ENCODE measurements at regions not wholly inside any gene's neighbourhood (a gene's known extent, or its start where the extent isn't known, plus 50 kb on each side); places are given as distances from the start of the nearest gene placed in this dataset.

DNA sequence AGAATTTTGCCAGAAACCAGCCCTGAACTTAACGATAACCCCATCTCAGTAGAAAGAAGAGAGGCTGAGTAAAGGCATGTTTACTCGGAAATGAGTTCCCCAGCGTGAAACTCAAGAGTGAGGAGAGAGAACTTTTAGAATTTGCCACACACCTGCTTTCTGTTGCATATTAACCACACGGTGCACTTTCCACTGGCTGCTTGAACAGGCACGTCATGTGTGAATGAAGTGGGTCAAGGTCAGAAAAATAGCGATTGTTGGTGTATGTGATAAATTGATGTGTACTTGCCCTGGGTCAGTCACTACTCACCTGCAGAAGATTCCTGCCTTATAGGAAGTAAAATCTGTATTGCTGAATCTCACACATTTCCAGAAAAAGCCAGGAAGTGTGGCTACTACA is 395.7 kb downstream of the TRIML1 start:
- TF ChIP-seq, protein P1, sequence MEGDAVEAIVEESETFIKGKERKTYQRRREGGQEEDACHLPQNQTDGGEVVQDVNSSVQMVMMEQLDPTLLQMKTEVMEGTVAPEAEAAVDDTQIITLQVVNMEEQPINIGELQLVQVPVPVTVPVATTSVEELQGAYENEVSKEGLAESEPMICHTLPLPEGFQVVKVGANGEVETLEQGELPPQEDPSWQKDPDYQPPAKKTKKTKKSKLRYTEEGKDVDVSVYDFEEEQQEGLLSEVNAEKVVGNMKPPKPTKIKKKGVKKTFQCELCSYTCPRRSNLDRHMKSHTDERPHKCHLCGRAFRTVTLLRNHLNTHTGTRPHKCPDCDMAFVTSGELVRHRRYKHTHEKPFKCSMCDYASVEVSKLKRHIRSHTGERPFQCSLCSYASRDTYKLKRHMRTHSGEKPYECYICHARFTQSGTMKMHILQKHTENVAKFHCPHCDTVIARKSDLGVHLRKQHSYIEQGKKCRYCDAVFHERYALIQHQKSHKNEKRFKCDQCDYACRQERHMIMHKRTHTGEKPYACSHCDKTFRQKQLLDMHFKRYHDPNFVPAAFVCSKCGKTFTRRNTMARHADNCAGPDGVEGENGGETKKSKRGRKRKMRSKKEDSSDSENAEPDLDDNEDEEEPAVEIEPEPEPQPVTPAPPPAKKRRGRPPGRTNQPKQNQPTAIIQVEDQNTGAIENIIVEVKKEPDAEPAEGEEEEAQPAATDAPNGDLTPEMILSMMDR (conservative IDR thresholded peaks at IDR 0.05; ENCODE audit: control insufficient read depth, insufficient read depth, low read depth, low read length) = no peak
- no peak overlapping the region for H3K4me3 ChIP-seq (ENCODE audit: control insufficient read depth, low read depth, low read length)
- no peak for DNase-seq (ENCODE audit: low read depth)

DNA sequence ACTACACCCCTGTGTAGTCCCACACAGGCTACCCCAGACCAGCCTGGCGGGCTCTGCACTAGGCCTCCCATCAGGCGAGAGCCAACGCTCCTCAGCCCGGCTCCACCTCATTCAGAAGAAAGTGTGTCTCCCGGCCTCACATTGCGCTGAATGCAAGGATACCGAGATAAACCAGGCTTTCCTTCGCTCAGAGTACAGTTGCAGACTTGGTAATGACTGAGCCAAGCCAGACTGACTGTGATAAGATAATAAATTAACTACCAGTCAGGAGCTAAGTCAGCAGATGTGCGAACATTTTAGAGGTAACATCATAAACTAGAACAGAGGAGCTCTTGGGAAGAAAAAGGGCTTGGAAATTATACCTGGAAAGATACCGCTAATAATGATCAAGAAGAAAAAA is 397.6 kb downstream of the TRIML1 start:
- no peak overlapping the region for H3K4me3 ChIP-seq (ENCODE audit: control insufficient read depth, low read depth, low read length)
- no peak for DNase-seq (ENCODE audit: low read depth)
- TF ChIP-seq, protein P1 (conservative IDR thresholded peaks at IDR 0.05; ENCODE audit: control insufficient read depth, insufficient read depth, low read depth, low read length) = no peak

DNA sequence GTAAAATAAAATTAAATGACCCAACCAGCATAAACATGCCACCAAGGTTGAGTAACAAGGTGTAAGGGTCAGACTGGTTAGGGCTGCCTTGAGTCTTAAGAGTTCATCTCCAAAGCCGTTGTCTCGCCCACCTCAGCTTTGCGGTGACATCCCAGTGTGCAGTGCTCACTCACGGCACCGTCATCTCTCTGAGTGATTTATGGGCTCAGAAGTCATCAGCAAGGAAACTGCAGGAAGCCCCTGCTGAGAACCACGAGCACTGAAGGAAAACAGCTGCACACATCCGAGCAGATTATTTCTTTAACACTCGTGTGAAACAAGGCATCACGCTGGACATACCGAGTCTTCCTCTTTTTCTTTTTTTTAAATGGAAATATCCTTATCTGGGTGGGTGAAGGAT is 411.1 kb downstream of the TRIML1 start:
- no peak overlapping the region for H3K4me3 ChIP-seq (ENCODE audit: control insufficient read depth, low read depth, low read length)
- DNase-seq (ENCODE audit: low read depth) = peak; percentile 38
- TF ChIP-seq, protein P1 (conservative IDR thresholded peaks at IDR 0.05; ENCODE audit: control insufficient read depth, insufficient read depth, low read depth, low read length) = no peak

DNA sequence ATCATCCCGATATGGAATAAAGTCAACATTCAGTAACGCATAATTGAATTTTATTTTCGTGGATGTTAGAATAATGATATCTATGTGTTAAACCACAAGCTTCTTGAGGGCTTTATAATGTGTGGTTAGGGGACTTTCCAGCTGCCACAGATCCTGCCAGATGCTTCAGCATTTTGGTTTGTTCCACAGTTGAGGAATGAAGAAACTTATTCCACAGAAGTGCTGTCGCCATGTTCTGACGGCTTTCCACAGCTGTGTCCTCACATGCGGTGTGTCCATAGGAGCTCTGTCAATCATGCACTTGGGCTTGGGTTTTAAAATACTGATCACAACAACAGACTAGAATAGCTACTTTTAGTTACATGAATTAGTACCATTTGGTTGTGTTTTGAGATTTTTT is 411.9 kb downstream of the TRIML1 start:
- no peak for DNase-seq (ENCODE audit: low read depth)
- TF ChIP-seq, protein P1 (conservative IDR thresholded peaks at IDR 0.05; ENCODE audit: control insufficient read depth, insufficient read depth, low read depth, low read length) = no peak
- H3K4me3 ChIP-seq (ENCODE audit: control insufficient read depth, low read depth, low read length) = no peak overlapping the region

DNA sequence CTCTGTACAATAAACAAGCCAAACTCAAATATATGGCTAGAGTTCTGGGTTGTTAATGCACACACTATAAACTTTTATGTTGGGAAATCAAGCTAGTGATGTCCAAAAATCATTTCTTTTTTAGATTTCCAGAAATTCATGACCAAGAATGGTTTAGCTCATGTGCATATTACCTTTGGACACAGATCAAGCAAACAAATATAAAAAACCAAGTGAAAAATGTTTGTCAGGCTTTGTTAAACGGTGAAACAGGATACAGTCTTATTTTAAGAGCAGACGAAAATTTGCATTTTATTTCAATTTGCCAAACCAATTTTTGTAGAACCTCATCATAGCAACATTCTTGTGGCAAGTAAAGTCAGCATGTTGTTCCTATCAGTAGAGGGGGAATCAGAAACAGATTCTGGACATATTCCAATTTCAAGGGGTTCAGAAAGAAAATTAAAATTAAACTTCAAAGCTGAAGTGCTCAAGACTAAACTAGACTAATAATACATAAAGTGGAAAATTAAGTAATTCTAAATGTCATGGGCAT is 413.6 kb downstream of the TRIML1 start:
- TF ChIP-seq, protein P1 (conservative IDR thresholded peaks at IDR 0.05; ENCODE audit: control insufficient read depth, insufficient read depth, low read depth, low read length) = no peak
- no peak overlapping the region for H3K4me3 ChIP-seq (ENCODE audit: control insufficient read depth, low read depth, low read length)
- DNase-seq (ENCODE audit: low read depth) = no peak

DNA sequence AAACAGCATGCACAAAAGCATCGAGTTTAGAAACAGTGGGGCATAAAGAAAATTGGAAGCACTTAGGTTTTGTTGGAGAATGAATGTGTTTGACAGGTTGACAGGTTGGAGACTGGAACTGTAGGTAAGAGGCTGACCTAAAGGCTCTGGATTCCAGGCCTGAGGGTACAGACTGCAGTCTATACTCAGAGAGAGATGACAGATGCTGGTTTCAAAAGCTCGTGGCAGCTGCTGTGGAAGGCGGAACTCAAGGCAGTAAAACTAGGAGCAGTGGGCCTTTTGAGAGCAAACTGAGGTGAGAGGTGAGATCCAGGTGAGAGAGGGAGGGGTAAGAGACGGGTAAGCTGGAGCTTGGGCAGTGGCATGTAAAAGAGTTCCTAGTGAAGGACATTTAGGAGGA is 415.2 kb downstream of the TRIML1 start:
- TF ChIP-seq, protein P1 (conservative IDR thresholded peaks at IDR 0.05; ENCODE audit: control insufficient read depth, insufficient read depth, low read depth, low read length) = no peak
- no peak for DNase-seq (ENCODE audit: low read depth)
- no peak overlapping the region for H3K4me3 ChIP-seq (ENCODE audit: control insufficient read depth, low read depth, low read length)

DNA sequence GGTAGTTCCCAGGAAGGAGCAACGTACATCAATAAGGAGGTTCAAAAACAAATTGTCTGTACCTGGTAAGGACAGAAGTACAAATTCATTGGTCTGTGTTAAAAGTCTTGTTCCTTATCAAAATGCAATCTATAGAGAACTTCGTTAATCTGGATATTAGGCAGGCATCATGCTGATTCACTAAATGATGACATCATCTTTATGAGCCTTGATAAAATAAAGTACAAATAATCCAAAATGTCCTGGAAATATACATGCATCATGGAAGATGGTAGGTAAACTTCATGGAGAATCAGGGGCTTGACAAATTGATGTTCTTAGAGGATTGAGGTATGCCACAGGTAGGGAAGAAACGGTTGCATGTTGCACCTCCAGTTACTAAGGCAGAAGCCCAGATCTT is 433.9 kb downstream of the TRIML1 start:
- no peak for DNase-seq (ENCODE audit: low read depth)
- no peak overlapping the region for H3K4me3 ChIP-seq (ENCODE audit: control insufficient read depth, low read depth, low read length)
- TF ChIP-seq, protein P1 (conservative IDR thresholded peaks at IDR 0.05; ENCODE audit: control insufficient read depth, insufficient read depth, low read depth, low read length) = no peak
